22Rv1 (cell line): ENCODE measurements at regions not wholly inside any gene's neighbourhood (a gene's known extent, or its start where the extent isn't known, plus 50 kb on each side); places are given as distances from the start of the nearest gene placed in this dataset.

Experiments
- CTCF ChIP-seq: fragments of 450-650 bp; IDR thresholded peaks from 2 replicates; pipeline ENCODE4 v1.5.1; 2017; ENCODE audit warnings: mild to moderate bottlenecking
- ZFX ChIP-seq: fragments of 450-650 bp; IDR thresholded peaks from 2 replicates; pipeline ENCODE4 v1.6.1; 2017; ENCODE audit warnings: antibody characterized with exemption, borderline replicate concordance

GRCh38 chr5:85357309-85357708 is 972.6 kb upstream of the EDIL3 start:
- TF ChIP-seq CTCF, result no peak
- TF ChIP-seq ZFX, result no peak
